IMR-90 (cell line): ENCODE measurements at regions not wholly inside any gene's neighbourhood (a gene's known extent, or its start where the extent isn't known, plus 50 kb on each side); places are given as distances from the start of the nearest gene placed in this dataset.

Source experiments
- CHD1 ChIP-seq: IDR thresholded peaks from 2 replicates; pipeline ENCODE4 v1.6.1; 2012; ENCODE audit warnings: low read depth, low read length, improper control_type of control experiment
- CTCF ChIP-seq: conservative IDR thresholded peaks from 2 replicates; pipeline ENCODE4 v1.5.1; 2012; ENCODE audit warnings: mild to moderate bottlenecking, low read depth, low read length, improper control_type of control experiment
- ELK1 ChIP-seq: fragments of 150-350 bp; IDR thresholded peaks from 2 replicates; pipeline ENCODE4 v1.6.1; 2016; ENCODE audit warnings: low read depth, mild to moderate bottlenecking, low read length, moderate library complexity, borderline replicate concordance
- FOS ChIP-seq: fragments of 150-350 bp; IDR thresholded peaks from 2 replicates; pipeline ENCODE4 v1.6.1; 2016; ENCODE audit warnings: low read depth, low read length
- MAZ ChIP-seq: IDR thresholded peaks from 2 replicates; pipeline ENCODE4 v1.6.1; 2012; ENCODE audit warnings: low read depth, mild to moderate bottlenecking, low read length, improper control_type of control experiment, moderate library complexity, borderline replicate concordance
- MXI1 ChIP-seq: IDR thresholded peaks from 2 replicates; pipeline ENCODE4 v1.6.1; 2012; ENCODE audit warnings: low read depth, mild to moderate bottlenecking, low read length, moderate library complexity, borderline replicate concordance
- POLR2A ChIP-seq: IDR thresholded peaks from 2 replicates; pipeline ENCODE4 v1.6.1; 2012; ENCODE audit warnings: mild to moderate bottlenecking, low read depth, low read length
- RFX5 ChIP-seq: IDR thresholded peaks from 2 replicates; pipeline ENCODE4 v1.8.0; 2012; ENCODE audit warnings: low read depth, mild to moderate bottlenecking, low read length, moderate library complexity
- SMC3 ChIP-seq: fragments of 150-350 bp; IDR thresholded peaks from 2 replicates; pipeline ENCODE4 v1.6.1; 2016; ENCODE audit warnings: low read depth, mild to moderate bottlenecking, antibody characterized with exemption, low read length, moderate library complexity
- USF2 ChIP-seq: fragments of 150-350 bp; IDR thresholded peaks from 2 replicates; pipeline ENCODE4 v1.6.1; 2017; ENCODE audit warnings: mild to moderate bottlenecking, antibody characterized with exemption, low read length, low read depth

GRCh38 chr10:28798964-28799363, 121.6 kb downstream of the BAMBI start:
- TF ChIP-seq CTCF: no peak
- no peak for TF ChIP-seq RFX5
- TF ChIP-seq POLR2A: no peak
- TF ChIP-seq ELK1: no peak
- no peak for TF ChIP-seq CHD1
- TF ChIP-seq FOS: no peak
- no peak for TF ChIP-seq SMC3
- no peak for TF ChIP-seq MXI1
- TF ChIP-seq USF2: no peak
- TF ChIP-seq MAZ: no peak
